ENCODE measurements at regions not wholly inside any gene's neighbourhood (a gene's known extent, or its start where the extent isn't known, plus 50 kb on each side); places are given as distances from the start of the nearest gene placed in this dataset.
"Not testable (repeated sequence)": the region's sequence is repeated elsewhere in the genome, so short reads cannot be mapped to it uniquely, and the experiment has no call there.

- DNase-seq: no peak
- H3K4me3 ChIP-seq (ENCODE audit: insufficient read depth, low read depth, low read length): no peak overlapping the region
- no peaks in the 10 kb centered on the region for H3K36me3 ChIP-seq (replicated peaks; ENCODE audit: control insufficient read depth, insufficient read depth, low read length)
- H3K27me3 ChIP-seq (ENCODE audit: control insufficient read depth, insufficient read depth, low read length): no peaks in the 10 kb centered on the region
Observed at GRCh38 chr7:20916311-20916710, 129.6 kb upstream of the SP8 start.

GRCh38 chr7:20917603-20918002 is 130.9 kb upstream of the SP8 start:
- H3K36me3 ChIP-seq (replicated peaks; ENCODE audit: control insufficient read depth, insufficient read depth, low read length): no peaks in the 10 kb centered on the region
- H3K27me3 ChIP-seq (ENCODE audit: control insufficient read depth, insufficient read depth, low read length): no peaks in the 10 kb centered on the region

GRCh38 chr7:20918156-20918555 is 131.5 kb upstream of the SP8 start:
- no peak for DNase-seq
- Histone ChIP-seq H3K4me3 (ENCODE audit: insufficient read depth, low read depth, low read length) (no peak overlapping the region), H3K36me3 (replicated peaks; ENCODE audit: control insufficient read depth, insufficient read depth, low read length) (no peaks in the 10 kb centered on the region), H3K27me3 (ENCODE audit: control insufficient read depth, insufficient read depth, low read length) (no peaks in the 10 kb centered on the region)

More at GRCh38 chr7:20917603-20918002, 130.9 kb upstream of the SP8 start:
- no peak for DNase-seq
- H3K4me3 ChIP-seq (ENCODE audit: insufficient read depth, low read depth, low read length): no peak overlapping the region

GRCh38 chr7:20927178-20927577 is 140.5 kb upstream of the SP8 start:
- H3K4me3 ChIP-seq (ENCODE audit: insufficient read depth, low read depth, low read length); H3K36me3 ChIP-seq (replicated peaks; ENCODE audit: control insufficient read depth, insufficient read depth, low read length); H3K27me3 ChIP-seq (ENCODE audit: control insufficient read depth, insufficient read depth, low read length); DNase-seq: not testable (repeated sequence)

GRCh38 chr7:20927976-20928375 is 141.3 kb upstream of the SP8 start:
- no peak overlapping the region for H3K4me3 ChIP-seq (ENCODE audit: insufficient read depth, low read depth, low read length)
- DNase-seq: no peak

GRCh38 chr7:20929199-20929598 is 142.5 kb upstream of the SP8 start:
- Histone ChIP-seq H3K27me3 (ENCODE audit: control insufficient read depth, insufficient read depth, low read length) (no peaks in the 10 kb centered on the region), H3K4me3 (ENCODE audit: insufficient read depth, low read depth, low read length) (no peak overlapping the region), H3K36me3 (replicated peaks; ENCODE audit: control insufficient read depth, insufficient read depth, low read length) (no peaks in the 10 kb centered on the region)
- no peak for DNase-seq

More at GRCh38 chr7:20927976-20928375, 141.3 kb upstream of the SP8 start:
- H3K27me3 ChIP-seq (ENCODE audit: control insufficient read depth, insufficient read depth, low read length): no peaks in the 10 kb centered on the region
- no peaks in the 10 kb centered on the region for H3K36me3 ChIP-seq (replicated peaks; ENCODE audit: control insufficient read depth, insufficient read depth, low read length)

GRCh38 chr7:20931739-20932138 is 145.1 kb upstream of the SP8 start:
- no peaks in the 10 kb centered on the region for H3K27me3 ChIP-seq (ENCODE audit: control insufficient read depth, insufficient read depth, low read length)
- H3K4me3 ChIP-seq (ENCODE audit: insufficient read depth, low read depth, low read length): no peak overlapping the region
- DNase-seq: no peak
- H3K36me3 ChIP-seq (replicated peaks; ENCODE audit: control insufficient read depth, insufficient read depth, low read length): no peaks in the 10 kb centered on the region

GRCh38 chr7:20932785-20933527 is 146.3 kb upstream of the SP8 start:
- Histone ChIP-seq H3K36me3 (replicated peaks; ENCODE audit: control insufficient read depth, insufficient read depth, low read length) (no peaks in the 10 kb centered on the region), H3K4me3 (ENCODE audit: insufficient read depth, low read depth, low read length) (no peak overlapping the region), H3K27me3 (ENCODE audit: control insufficient read depth, insufficient read depth, low read length) (no peaks in the 10 kb centered on the region)
- no peak for DNase-seq

GRCh38 chr7:20945451-20945850 is 158.8 kb upstream of the SP8 start:
- no peak for DNase-seq
- H3K4me3 ChIP-seq (ENCODE audit: insufficient read depth, low read depth, low read length): no peak overlapping the region
- H3K27me3 ChIP-seq (ENCODE audit: control insufficient read depth, insufficient read depth, low read length): no peaks in the 10 kb centered on the region
- H3K36me3 ChIP-seq (replicated peaks; ENCODE audit: control insufficient read depth, insufficient read depth, low read length): no peaks in the 10 kb centered on the region

GRCh38 chr7:20952916-20953315 is 166.2 kb upstream of the SP8 start:
- DNase-seq: peak; percentile 16
- Histone ChIP-seq H3K27me3 (ENCODE audit: control insufficient read depth, insufficient read depth, low read length) (no peaks in the 10 kb centered on the region), H3K36me3 (replicated peaks; ENCODE audit: control insufficient read depth, insufficient read depth, low read length) (no peaks in the 10 kb centered on the region), H3K4me3 (ENCODE audit: insufficient read depth, low read depth, low read length) (no peak overlapping the region)

GRCh38 chr7:20954711-20955619 is 168.3 kb upstream of the SP8 start:
- no peak for DNase-seq

GRCh38 chr7:20958572-20958971 is 171.9 kb upstream of the SP8 start:
- Histone ChIP-seq H3K27me3 (ENCODE audit: control insufficient read depth, insufficient read depth, low read length) (no peaks in the 10 kb centered on the region), H3K36me3 (replicated peaks; ENCODE audit: control insufficient read depth, insufficient read depth, low read length) (no peaks in the 10 kb centered on the region; the same call in 1 of the 2 replicates), H3K4me3 (ENCODE audit: insufficient read depth, low read depth, low read length) (no peak overlapping the region)
- no peak for DNase-seq

More at GRCh38 chr7:20954711-20955619, 168.3 kb upstream of the SP8 start:
- Histone ChIP-seq H3K36me3 (replicated peaks; ENCODE audit: control insufficient read depth, insufficient read depth, low read length) (no peaks in the 10 kb centered on the region), H3K27me3 (ENCODE audit: control insufficient read depth, insufficient read depth, low read length) (no peaks in the 10 kb centered on the region), H3K4me3 (ENCODE audit: insufficient read depth, low read depth, low read length) (no peak overlapping the region)

- Histone ChIP-seq H3K27me3 (ENCODE audit: control insufficient read depth, insufficient read depth, low read length) (no peaks in the 10 kb centered on the region), H3K36me3 (replicated peaks; ENCODE audit: control insufficient read depth, insufficient read depth, low read length) (no peaks in the 10 kb centered on the region; the same call in 1 of the 2 replicates), H3K4me3 (ENCODE audit: insufficient read depth, low read depth, low read length) (no peak overlapping the region)
- no peak for DNase-seq
Observed at GRCh38 chr7:20959281-20959680, 172.6 kb upstream of the SP8 start.

- H3K36me3 ChIP-seq (replicated peaks; ENCODE audit: control insufficient read depth, insufficient read depth, low read length): no peaks in the 10 kb centered on the region; the same call in 1 of the 2 replicates
- DNase-seq: no peak
- H3K27me3 ChIP-seq (ENCODE audit: control insufficient read depth, insufficient read depth, low read length): no peaks in the 10 kb centered on the region
- no peak overlapping the region for H3K4me3 ChIP-seq (ENCODE audit: insufficient read depth, low read depth, low read length)
Observed at GRCh38 chr7:20963556-20964280, 177.0 kb upstream of the SP8 start.
